SW 1271 (cell line): ENCODE measurements at regions not wholly inside any gene's neighbourhood (a gene's known extent, or its start where the extent isn't known, plus 50 kb on each side); places are given as distances from the start of the nearest gene placed in this dataset.
"Not testable (repeated sequence)": the region's sequence is repeated elsewhere in the genome, so short reads cannot be mapped to it uniquely, and the experiment has no call there.

Experiments
- DNase-seq, 2 experiments: peaks; one replicate each; lab custom pipeline; 2025; lab: John Stamatoyannopoulos, UW

- no peak for DNase-seq
Measured at GRCh38 chr10:64023926-64024470, 502.8 kb downstream of the REEP3 start.

GRCh38 chr10:64033711-64034110, 512.5 kb downstream of the REEP3 start:
- no peak for DNase-seq

- no peak for DNase-seq
Measured at GRCh38 chr10:64036321-64036930, 515.2 kb downstream of the REEP3 start.

- no peak for DNase-seq
Measured at GRCh38 chr10:64037071-64037661, 516.0 kb downstream of the REEP3 start.

- no peak for DNase-seq
Measured at GRCh38 chr10:64038107-64038506, 516.9 kb downstream of the REEP3 start.

- DNase-seq: no peak
Measured at GRCh38 chr10:64039198-64039597, 518.0 kb downstream of the REEP3 start.

GRCh38 chr10:64040781-64041180, 519.6 kb downstream of the REEP3 start:
- no peak for DNase-seq

- DNase-seq: peak in 1 of 2 experiments; percentile 50
Measured at GRCh38 chr10:64041185-64041988, 520.2 kb downstream of the REEP3 start.

- DNase-seq: no peak
Measured at GRCh38 chr10:64041989-64042490, 520.8 kb downstream of the REEP3 start.

- no peak for DNase-seq
Measured at GRCh38 chr10:64044098-64044497, 522.9 kb downstream of the REEP3 start.

GRCh38 chr10:64044957-64045632, 523.9 kb downstream of the REEP3 start:
- DNase-seq: not testable (repeated sequence)

- no peak for DNase-seq
Measured at GRCh38 chr10:64054392-64054791, 533.2 kb downstream of the REEP3 start.

- DNase-seq: no peak
Measured at GRCh38 chr10:64059884-64060283, 538.7 kb downstream of the REEP3 start.

GRCh38 chr10:64060389-64060788, 539.2 kb downstream of the REEP3 start:
- no peak for DNase-seq

- DNase-seq: no peak
Measured at GRCh38 chr10:64062793-64063192, 541.6 kb downstream of the REEP3 start.

- DNase-seq: no peak
Measured at GRCh38 chr10:64067009-64067606, 545.9 kb downstream of the REEP3 start.

- DNase-seq: no peak
Measured at GRCh38 chr10:64067859-64068258, 546.7 kb downstream of the REEP3 start.

GRCh38 chr10:64070241-64070640, 549.0 kb downstream of the REEP3 start:
- no peak for DNase-seq

- no peak for DNase-seq
Measured at GRCh38 chr10:64071218-64071617, 550.0 kb downstream of the REEP3 start.

GRCh38 chr10:64075604-64076003, 554.4 kb downstream of the REEP3 start:
- DNase-seq: no peak

- no peak for DNase-seq
Measured at GRCh38 chr10:64076322-64076940, 555.2 kb downstream of the REEP3 start.
